Tibial artery (tissue), 4 donors: ENCODE measurements at regions not wholly inside any gene's neighbourhood (a gene's known extent, or its start where the extent isn't known, plus 50 kb on each side); places are given as distances from the start of the nearest gene placed in this dataset.

Experiments
- DNase-seq, 2 donors: peaks; one replicate each; pipeline ENCODE4 v3.0.0-alpha.2; 2019
- H3K27ac ChIP-seq, 2 donors: fragments of 200-600 bp; sonication (generic) in 1 of 2; 1 replicate in 1 of 2; 2 replicates in 1 of 2; pipeline ENCODE4 v1.5.1; 2018 to 2019; ENCODE audit warnings: mild to moderate bottlenecking in 1 of 2
- H3K27me3 ChIP-seq, 2 donors: fragments of 200-600 bp; sonication (generic) in 1 of 2; one replicate each; pipeline versions ENCODE4 v1.5.1 to v1.6.0; 2016 to 2019
- H3K36me3 ChIP-seq, 3 donors: fragments of 200-600 bp; sonication (generic) in 2 of 3; one replicate each; pipeline ENCODE4 v1.5.1; 2016 to 2019; ENCODE audit warnings: mild to moderate bottlenecking in 2 of 3
- H3K4me1 ChIP-seq, 4 donors: fragments of 200-600 bp; sonication (generic) in 2 of 4; 1 replicate in 3 of 4; 2 replicates in 1 of 4; pipeline ENCODE4 v1.5.1; 2016 to 2019
- H3K4me3 ChIP-seq, 2 donors: fragments of 200-600 bp; sonication (generic) in 1 of 2; 1 replicate in 1 of 2; 2 replicates in 1 of 2; pipeline ENCODE4 v1.5.1; 2018 to 2019; ENCODE audit warnings: mild to moderate bottlenecking in 2 of 2
- H3K9me3 ChIP-seq, 3 donors: fragments of 200-600 bp; sonication (generic) in 1 of 3; one replicate each; pipeline ENCODE4 v1.5.1; 2016 to 2019
- intact Hi-C: fragments of 100-400 bp; cut with DNase I; formaldehyde crosslinking; loops from one replicate; pipeline ENCODE4 v1.15.0; 2023; ENCODE audit warnings: low total_unique reads
- TF ChIP-seq, protein P1 (sequence below), 2 experiments: fragments of 200-600 bp in 1 of 2; fragments of 450-650 bp in 1 of 2; IDR thresholded peaks; one replicate each; pipeline ENCODE4 v1.5.1; 2017 to 2019; ENCODE audit warnings: antibody characterized with exemption in 2 of 2, mild to moderate bottlenecking in 1 of 2, moderate library complexity in 1 of 2

DNA sequence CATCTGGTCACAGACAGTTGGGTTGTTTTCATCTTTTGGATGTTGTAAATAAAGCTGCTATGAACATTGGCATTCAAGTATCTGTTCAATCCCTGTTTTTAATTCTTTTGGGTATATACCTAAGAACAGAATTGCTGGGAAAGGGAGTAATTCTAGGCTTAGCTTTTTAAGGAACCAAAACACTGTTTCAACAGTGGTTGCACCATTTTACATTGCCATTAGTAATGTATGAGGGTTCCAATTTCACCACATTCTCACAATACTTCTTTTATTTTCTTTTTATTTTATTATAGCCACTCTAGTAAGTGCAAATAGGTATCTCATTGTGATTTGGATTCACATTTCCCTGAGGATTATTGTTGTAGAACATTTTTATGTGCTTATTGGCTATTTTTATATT is 108.9 kb upstream of the GLS start:
- intact Hi-C loops: no loop called here
- DNase-seq: no peak
- Histone ChIP-seq H3K4me1 (no peaks in the 10 kb centered on the region), H3K9me3 (no peaks in the 10 kb centered on the region), H3K36me3 (no peaks in the 10 kb centered on the region), H3K27me3 (no peaks in the 10 kb centered on the region), H3K27ac (no peak overlapping the region), H3K4me3 (no peak overlapping the region)
- TF ChIP-seq, protein P1, sequence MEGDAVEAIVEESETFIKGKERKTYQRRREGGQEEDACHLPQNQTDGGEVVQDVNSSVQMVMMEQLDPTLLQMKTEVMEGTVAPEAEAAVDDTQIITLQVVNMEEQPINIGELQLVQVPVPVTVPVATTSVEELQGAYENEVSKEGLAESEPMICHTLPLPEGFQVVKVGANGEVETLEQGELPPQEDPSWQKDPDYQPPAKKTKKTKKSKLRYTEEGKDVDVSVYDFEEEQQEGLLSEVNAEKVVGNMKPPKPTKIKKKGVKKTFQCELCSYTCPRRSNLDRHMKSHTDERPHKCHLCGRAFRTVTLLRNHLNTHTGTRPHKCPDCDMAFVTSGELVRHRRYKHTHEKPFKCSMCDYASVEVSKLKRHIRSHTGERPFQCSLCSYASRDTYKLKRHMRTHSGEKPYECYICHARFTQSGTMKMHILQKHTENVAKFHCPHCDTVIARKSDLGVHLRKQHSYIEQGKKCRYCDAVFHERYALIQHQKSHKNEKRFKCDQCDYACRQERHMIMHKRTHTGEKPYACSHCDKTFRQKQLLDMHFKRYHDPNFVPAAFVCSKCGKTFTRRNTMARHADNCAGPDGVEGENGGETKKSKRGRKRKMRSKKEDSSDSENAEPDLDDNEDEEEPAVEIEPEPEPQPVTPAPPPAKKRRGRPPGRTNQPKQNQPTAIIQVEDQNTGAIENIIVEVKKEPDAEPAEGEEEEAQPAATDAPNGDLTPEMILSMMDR (IDR thresholded peaks at IDR 0.05): no peak

DNA sequence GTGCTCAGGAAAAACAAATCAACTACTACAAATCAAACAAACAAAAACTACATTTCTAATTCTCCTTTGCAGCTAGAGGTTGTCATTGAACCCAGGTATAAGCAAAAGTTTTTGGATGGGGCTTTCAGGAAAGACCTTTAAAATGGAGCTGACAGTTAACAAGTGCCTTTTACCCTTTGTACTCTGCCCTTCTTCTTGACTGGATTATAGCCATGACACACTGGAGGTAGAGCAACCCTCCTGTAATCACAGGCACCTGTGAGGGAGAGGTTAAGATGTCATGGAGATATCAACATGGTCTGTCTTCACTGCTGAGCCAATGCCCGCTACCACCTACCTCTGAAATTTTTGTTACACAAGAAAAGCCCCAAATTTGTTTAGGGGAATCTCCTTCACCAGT is 100.0 kb upstream of the GLS start:
- H3K36me3 ChIP-seq: no peaks in the 10 kb centered on the region
- intact Hi-C loops: no loop called here
- no peaks in the 10 kb centered on the region for H3K27me3 ChIP-seq
- H3K27ac ChIP-seq: no peak overlapping the region
- TF ChIP-seq, protein P1 (IDR thresholded peaks at IDR 0.05): no peak
- DNase-seq: no peak
- no peak overlapping the region for H3K4me3 ChIP-seq
- H3K9me3 ChIP-seq: peaks cover 0 to 8% (median 0%) of the 10 kb centered on the region in 3 donors
- no peaks in the 10 kb centered on the region for H3K4me1 ChIP-seq

DNA sequence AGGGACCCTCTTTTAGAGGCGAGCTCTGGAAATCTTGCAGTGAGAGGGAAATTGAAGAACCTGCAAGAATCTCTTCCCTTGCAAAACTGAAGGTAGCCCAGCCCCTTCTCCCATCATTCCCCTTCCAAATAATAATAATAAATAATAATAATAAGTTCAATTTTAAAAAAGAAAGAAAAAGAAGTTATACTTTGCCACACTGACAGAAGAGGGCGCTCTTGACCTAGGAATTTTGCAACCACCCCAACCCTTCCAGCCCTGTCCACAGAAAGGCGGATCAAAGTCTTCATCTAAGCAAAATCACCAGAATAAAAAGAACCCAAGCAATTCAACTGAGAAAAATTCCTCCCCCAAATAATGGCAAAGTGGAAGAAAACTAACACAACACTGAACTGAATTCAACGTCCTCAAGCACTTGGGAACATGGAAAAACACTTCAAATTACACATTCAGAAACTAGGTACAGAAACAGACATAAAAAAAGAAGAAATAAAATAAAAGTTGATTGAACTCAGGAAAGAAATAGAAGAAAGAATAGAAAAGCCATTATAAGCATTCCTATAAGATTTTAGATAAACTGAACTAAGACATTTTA is 98.9 kb upstream of the GLS start:
- DNase-seq: no peak
- peaks cover 0 to 8% (median 0%) of the 10 kb centered on the region in 3 donors for H3K9me3 ChIP-seq
- intact Hi-C loops: loop anchor here (2.0 kb wide), 1 partner anchor 247 kb away; no protein-coding TSS in a partner anchor
- H3K36me3 ChIP-seq: no peaks in the 10 kb centered on the region
- TF ChIP-seq, protein P1 (IDR thresholded peaks at IDR 0.05): peak; percentile 53 to 55
- H3K27me3 ChIP-seq: no peaks in the 10 kb centered on the region
- no peak overlapping the region for H3K4me3 ChIP-seq
- H3K4me1 ChIP-seq: peaks cover 0 to 8% (median 3%) of the 10 kb centered on the region in 4 donors
- no peak overlapping the region for H3K27ac ChIP-seq

DNA sequence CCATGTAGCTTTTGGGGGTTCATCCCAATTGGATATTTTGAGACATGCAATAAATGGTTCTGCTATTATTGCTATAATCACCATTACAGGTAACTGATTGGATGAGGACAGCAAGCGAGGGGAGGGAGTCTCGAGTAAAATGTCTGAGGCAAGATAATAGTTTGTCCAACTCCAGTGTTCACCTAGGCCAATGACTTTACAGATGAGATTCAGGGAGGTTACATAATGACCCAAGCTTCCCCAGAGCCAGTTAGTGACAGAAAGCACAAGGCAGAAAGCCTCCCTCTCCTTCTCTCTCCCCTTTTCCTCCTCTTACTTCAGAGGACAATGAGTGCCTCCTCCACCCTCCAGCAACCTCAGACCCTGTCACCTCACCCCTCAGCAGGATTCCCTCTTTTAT is 98.4 kb upstream of the GLS start:
- no peak for DNase-seq
- H3K36me3 ChIP-seq: no peaks in the 10 kb centered on the region
- no peak overlapping the region for H3K27ac ChIP-seq
- TF ChIP-seq, protein P1 (IDR thresholded peaks at IDR 0.05): no peak
- intact Hi-C loops: loop anchor here (2.0 kb wide), 1 partner anchor 247 kb away; no protein-coding TSS in a partner anchor
- no peaks in the 10 kb centered on the region for H3K27me3 ChIP-seq
- H3K9me3 ChIP-seq: peaks cover 0 to 8% (median 0%) of the 10 kb centered on the region in 3 donors
- no peak overlapping the region for H3K4me3 ChIP-seq
- H3K4me1 ChIP-seq: peaks cover 0 to 10% (median 3%) of the 10 kb centered on the region in 4 donors

DNA sequence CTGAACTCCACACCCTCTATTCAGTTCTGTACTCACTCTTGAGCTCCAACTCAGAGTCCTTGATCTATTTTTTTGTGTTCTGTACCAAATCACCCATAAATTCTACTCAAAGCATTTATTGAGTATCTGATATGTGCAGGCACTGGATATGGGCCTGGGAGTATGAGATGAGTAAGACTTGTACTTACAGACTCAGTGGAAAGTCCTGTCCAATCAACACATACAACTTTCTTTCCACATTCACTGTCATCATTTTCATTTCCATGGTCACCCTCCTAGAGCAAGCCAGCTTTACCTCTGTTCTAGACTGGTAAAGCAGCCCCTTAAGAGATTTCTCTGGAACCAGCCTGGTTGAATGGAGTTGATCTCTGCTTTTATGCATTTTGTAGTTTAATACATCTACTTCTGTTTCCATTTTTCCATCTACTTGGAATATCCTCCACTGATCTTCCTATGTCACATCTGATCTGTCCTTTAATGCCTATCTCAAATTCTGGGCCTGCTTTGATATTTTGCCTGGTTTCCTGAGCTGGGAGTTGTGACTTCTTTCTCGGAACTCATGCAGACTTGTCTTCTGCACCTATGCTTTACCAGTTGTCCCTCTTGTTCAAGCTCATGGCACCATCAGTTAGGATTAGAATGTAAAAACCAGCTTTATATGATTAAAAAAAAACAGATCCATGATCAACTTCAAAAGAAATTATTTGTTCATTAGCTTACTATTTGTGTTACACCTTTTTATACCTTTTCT is 96.9 kb upstream of the GLS start:
- TF ChIP-seq, protein P1 (IDR thresholded peaks at IDR 0.05): no peak
- no peak for DNase-seq

More for the DNA sequence above, 96.9 kb upstream of the GLS start:
- Histone ChIP-seq H3K27ac (no peak overlapping the region), H3K9me3 (peaks cover 0 to 6% (median 0%) of the 10 kb centered on the region in 3 donors), H3K4me1 (peaks cover 0 to 10% (median 3%) of the 10 kb centered on the region in 4 donors), H3K27me3 (no peaks in the 10 kb centered on the region), H3K36me3 (no peaks in the 10 kb centered on the region), H3K4me3 (no peak overlapping the region)
- intact Hi-C loops: loop anchor here (2.0 kb wide), 1 partner anchor 245 kb away; no protein-coding TSS in a partner anchor
